Activated CD8-positive, alpha-beta memory T cell treated with anti-CD3 and anti-CD28 coated beads for 48 hours (primary cell): ENCODE measurements at regions not wholly inside any gene's neighbourhood (a gene's known extent, or its start where the extent isn't known, plus 50 kb on each side); places are given as distances from the start of the nearest gene placed in this dataset.
A peak's percentile ranks its signal among the peaks of the same experiment; 100 is the strongest.

Experiments used
- DNase-seq, 3 experiments: peaks; one replicate each; pipeline ENCODE4 v3.0.0-alpha.2; 2020; ENCODE audit warnings: low read depth in 2 of 3, low spot score in 2 of 3

- no peak for DNase-seq
These were observed 65.0 kb upstream of the POU2AF1 start for GRCh38 chr11:111444040-111444439.

- no peak for DNase-seq
These were observed 64.6 kb upstream of the POU2AF1 start for GRCh38 chr11:111443640-111444039.

DNA sequence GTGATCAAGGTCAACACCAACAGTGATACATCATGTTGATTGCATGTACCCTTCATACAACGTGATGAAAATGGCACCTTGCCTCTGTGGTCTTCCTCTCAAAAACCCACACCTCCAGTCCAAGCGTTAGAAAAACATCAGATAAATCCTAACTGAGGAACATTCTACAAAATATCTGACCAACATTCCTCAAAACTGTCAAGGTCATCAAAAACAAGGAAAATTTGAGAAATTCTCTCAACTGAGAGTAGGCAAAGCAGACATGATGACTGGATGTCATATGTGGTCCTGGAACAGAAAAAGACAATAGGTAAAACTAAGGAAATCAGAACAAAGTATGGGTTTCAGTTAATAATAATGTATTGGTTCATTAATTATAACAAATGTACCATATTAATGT lies 64.0 kb upstream of the POU2AF1 start:
- DNase-seq: no peak

DNA sequence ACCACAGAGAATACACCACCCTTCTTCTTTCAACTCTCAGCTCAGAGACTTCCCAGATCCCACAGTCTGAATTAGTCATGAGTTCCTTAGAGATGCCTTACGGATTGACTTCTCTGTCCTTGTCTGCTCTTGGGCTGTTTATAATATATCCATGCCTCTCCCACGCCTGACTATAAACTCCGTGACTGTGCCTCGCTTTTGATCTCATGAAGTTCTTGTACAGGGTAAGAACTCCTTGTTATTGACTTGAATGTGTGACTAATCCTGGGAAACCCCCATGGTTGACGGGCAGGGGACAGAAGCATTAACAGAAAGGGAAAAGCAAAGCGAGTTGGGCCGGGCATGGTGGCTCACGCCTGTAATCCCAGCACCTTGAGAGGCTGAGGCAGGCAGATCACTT lies 62.4 kb upstream of the POU2AF1 start:
- no peak for DNase-seq

GRCh38 chr11:111440416-111441205 lies 61.5 kb upstream of the POU2AF1 start:
- no peak for DNase-seq

DNA sequence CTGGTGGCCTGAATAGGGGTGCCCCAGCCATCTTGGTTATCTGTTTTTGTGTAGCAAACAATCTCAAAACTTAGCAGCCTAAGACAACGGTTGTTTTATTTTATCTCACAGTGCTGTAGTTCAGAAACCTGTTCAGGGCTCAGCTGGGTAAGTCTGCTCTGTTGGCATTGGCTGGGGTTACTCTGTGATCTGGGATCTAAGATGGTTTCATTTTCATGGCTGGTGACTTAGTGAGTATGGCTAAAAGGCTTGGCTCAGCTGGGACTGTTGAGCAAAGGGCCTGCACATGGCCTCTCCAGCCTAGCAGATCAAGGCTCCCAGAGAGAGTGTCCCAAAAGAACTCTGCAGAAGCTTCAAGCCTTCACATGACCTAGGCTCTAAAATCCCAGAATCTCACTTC lies 60.8 kb upstream of the POU2AF1 start:
- no peak for DNase-seq

- DNase-seq: no peak
These were observed 59.9 kb upstream of the POU2AF1 start for GRCh38 chr11:111438846-111439520.

- no peak for DNase-seq
These were observed 59.1 kb upstream of the POU2AF1 start for GRCh38 chr11:111438168-111438567.

DNA sequence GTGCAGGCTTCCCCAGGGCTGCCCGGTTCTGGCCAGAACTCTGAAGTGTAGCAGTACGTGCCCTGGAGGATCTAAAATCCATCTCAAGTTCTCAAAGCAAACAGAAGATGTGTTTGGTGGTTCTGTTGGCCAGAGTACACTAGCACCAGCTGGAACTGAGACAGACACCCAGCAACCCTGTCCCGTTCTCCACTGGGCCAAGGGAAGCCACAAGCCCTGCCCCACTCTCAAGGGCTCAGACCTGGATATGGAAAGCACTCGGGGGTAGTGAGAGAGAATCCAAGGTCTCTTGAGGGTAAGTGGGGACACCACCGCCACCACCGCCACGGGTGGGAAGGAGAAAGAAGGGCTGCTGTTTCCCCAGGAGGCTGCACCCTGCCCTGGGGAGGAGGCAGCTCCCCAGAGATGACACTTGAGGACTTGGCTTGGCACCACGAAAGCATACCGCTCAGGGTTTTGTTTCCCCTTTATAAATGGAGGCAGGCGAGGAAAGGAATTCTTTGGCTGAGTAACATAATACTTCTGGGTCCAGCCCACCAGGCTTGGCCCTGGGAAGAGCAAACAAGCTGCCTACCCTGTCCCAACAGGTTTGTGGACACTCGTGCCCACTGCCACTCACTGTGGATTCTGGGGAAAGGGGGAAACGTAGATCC lies 56.1 kb upstream of the POU2AF1 start:
- no peak for DNase-seq

DNA sequence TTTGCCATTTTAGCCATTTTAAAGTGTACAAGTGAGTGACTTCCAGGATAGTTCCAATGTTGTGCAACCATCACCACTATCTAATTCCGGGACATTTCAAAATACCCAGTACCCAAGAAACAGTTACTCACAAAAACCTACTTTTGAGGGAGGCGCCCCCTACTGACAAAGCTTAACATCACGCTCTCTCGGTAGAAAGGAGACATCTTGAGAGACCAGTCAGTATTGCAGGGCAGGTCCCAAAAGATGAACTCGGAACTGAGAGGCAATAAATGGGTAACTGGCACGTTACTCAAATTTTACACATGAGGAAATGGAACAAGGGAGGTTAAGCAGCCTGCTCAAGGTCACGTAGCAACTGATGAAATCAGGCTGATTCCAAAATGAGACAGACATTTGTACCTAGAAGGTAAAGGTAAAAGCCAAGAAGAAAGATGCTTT lies 50.0 kb upstream of the POU2AF1 start:
- DNase-seq: peak in 2 of 3 experiments; percentile 31 to 66
